ENCODE measurements at regions not wholly inside any gene's neighbourhood (a gene's known extent, or its start where the extent isn't known, plus 50 kb on each side); places are given as distances from the start of the nearest gene placed in this dataset.

GRCh38 chrX:147811803-147812202, 99.9 kb upstream of the FMR1 start:
- Histone ChIP-seq H3K4me3 (ENCODE audit: low read depth in 2 of 2, low read length in 2 of 2) (no peak overlapping the region), H3K9me3 (ENCODE audit: control insufficient read depth, insufficient read depth, low read depth, low read length) (no peaks in the 10 kb centered on the region), H3K27ac (ENCODE audit: low read length) (no peak overlapping the region), H3K36me3 (ENCODE audit: control insufficient read depth, insufficient read depth, low read length) (no peaks in the 10 kb centered on the region), H3K4me1 (ENCODE audit: control insufficient read depth, insufficient read depth, low read length) (no peaks in the 10 kb centered on the region), H3K27me3 (ENCODE audit: control insufficient read depth, insufficient read depth, low read length) (no peaks in the 10 kb centered on the region)
- in situ Hi-C loops (cut with HindIII; ENCODE audit: low pct_unique_long_range_greater_than_20kb, low sequenced_read_pairs) (no loop called here), intact Hi-C loops (cut with micrococcal nuclease; ENCODE audit: unreplicated experiment) (no loop called here)
- no peak for ATAC-seq
- POLR2A ChIA-PET: no interaction called here
- no TSS peak for BruUV-seq (replicated peaks)
- no peak for DNase-seq (ENCODE audit: low read depth, low spot score)
- CTCF ChIA-PET: no interaction called here
- TF ChIP-seq SIN3A (IDR thresholded peaks at IDR 0.05; ENCODE audit: borderline replicate concordance, insufficient read depth, low read depth, low read length) (no peak), REST (IDR thresholded peaks at IDR 0.05; ENCODE audit: insufficient read depth in 1 of 2, low read depth in 2 of 2, low read length in 1 of 2) (no peak), CTCF (IDR thresholded peaks at IDR 0.05) (no peak), TCF7L2 (IDR thresholded peaks at IDR 0.05; ENCODE audit: low read depth, low read length) (no peak), POLR2AphosphoS5 (IDR thresholded peaks at IDR 0.05; ENCODE audit: low read depth, low read length) (no peak)

GRCh38 chrX:147827070-147827469, 84.6 kb upstream of the FMR1 start:
- Histone ChIP-seq H3K36me3 (ENCODE audit: control insufficient read depth, insufficient read depth, low read length) (no peaks in the 10 kb centered on the region), H3K27me3 (ENCODE audit: control insufficient read depth, insufficient read depth, low read length) (no peaks in the 10 kb centered on the region), H3K27ac (ENCODE audit: low read length) (no peak overlapping the region), H3K4me1 (ENCODE audit: control insufficient read depth, insufficient read depth, low read length) (no peaks in the 10 kb centered on the region), H3K4me3 (ENCODE audit: low read depth in 2 of 2, low read length in 2 of 2) (no peak overlapping the region), H3K9me3 (ENCODE audit: control insufficient read depth, insufficient read depth, low read depth, low read length) (no peaks in the 10 kb centered on the region; the same call in 1 of the 2 replicates)
- ChIA-PET POLR2A (no interaction called here), CTCF (no interaction called here)
- BruUV-seq (replicated peaks): no TSS peak
- in situ Hi-C loops (cut with HindIII; ENCODE audit: low pct_unique_long_range_greater_than_20kb, low sequenced_read_pairs): no loop called here
- TF ChIP-seq CTCF (IDR thresholded peaks at IDR 0.05) (no peak), POLR2AphosphoS5 (IDR thresholded peaks at IDR 0.05; ENCODE audit: low read depth, low read length) (no peak), SIN3A (IDR thresholded peaks at IDR 0.05; ENCODE audit: borderline replicate concordance, insufficient read depth, low read depth, low read length) (no peak), REST (IDR thresholded peaks at IDR 0.05; ENCODE audit: insufficient read depth in 1 of 2, low read depth in 2 of 2, low read length in 1 of 2) (no peak), TCF7L2 (IDR thresholded peaks at IDR 0.05; ENCODE audit: low read depth, low read length) (no peak)
- intact Hi-C loops (cut with micrococcal nuclease; ENCODE audit: unreplicated experiment): no loop called here
- no peak for ATAC-seq
- DNase-seq (ENCODE audit: low read depth, low spot score): no peak

Data from Panc1 (cell line).